Calu3 (cell line): ENCODE measurements at regions not wholly inside any gene's neighbourhood (a gene's known extent, or its start where the extent isn't known, plus 50 kb on each side); places are given as distances from the start of the nearest gene placed in this dataset.

ENCODE experiments used
- BruUV-seq: library from RNA; stranded (reverse); fragments of 400-500 nt; replicated peaks from 2 replicates; lab custom pipeline; 2021; lab: Mats Ljungman, UMichigan
- CTCF ChIA-PET: fragments of 300-600 bp; sonication (Branson Sonifier 250); formaldehyde crosslinking; loops from one replicate; lab custom pipeline; 2022; ENCODE audit warnings: antibody characterized with exemption; lab: Charles Lee
- DNase-seq: peaks from one replicate; pipeline ENCODE4 v3.0.0; 2022
- H3K27ac Mint-ChIP-seq: one replicate; pipeline ENCODE4 v1.8.0; 2022; ENCODE audit warnings: mixed read lengths; ENCODE audit not compliant: unreplicated experiment
- H3K27me3 Mint-ChIP-seq: one replicate; pipeline ENCODE4 v1.8.0; 2022; ENCODE audit warnings: mixed read lengths; ENCODE audit not compliant: unreplicated experiment
- H3K36me3 Mint-ChIP-seq: one replicate; pipeline ENCODE4 v1.8.0; 2022; ENCODE audit warnings: mild to moderate bottlenecking, moderate library complexity, mixed read lengths; ENCODE audit not compliant: insufficient read depth, unreplicated experiment
- H3K4me1 Mint-ChIP-seq: one replicate; pipeline ENCODE4 v1.8.0; 2022; ENCODE audit warnings: mild to moderate bottlenecking, low read depth, mixed read lengths; ENCODE audit not compliant: unreplicated experiment
- H3K4me3 Mint-ChIP-seq: one replicate; pipeline ENCODE4 v1.8.0; 2022; ENCODE audit warnings: mild to moderate bottlenecking, low read depth, moderate library complexity, mixed read lengths; ENCODE audit not compliant: unreplicated experiment
- H3K9me3 Mint-ChIP-seq: one replicate; pipeline ENCODE4 v1.8.0; 2022; ENCODE audit warnings: low read depth, mixed read lengths; ENCODE audit not compliant: unreplicated experiment
- CTCF ChIP-seq: fragments of 200-600 bp; IDR thresholded peaks from one replicate; pipeline ENCODE4 v1.8.0; 2022; ENCODE audit warnings: antibody characterized with exemption; ENCODE audit not compliant: unreplicated experiment
- intact Hi-C: fragments of 100-400 bp; cut with micrococcal nuclease; formaldehyde crosslinking; loops from one replicate; pipeline ENCODE4 v1.10.0; 2022; ENCODE audit not compliant: unreplicated experiment

GRCh38 chr16:82514262-82514661 lies 112.5 kb upstream of the CDH13 start:
- DNase-seq, result no peak
- Mint-ChIP-seq H3K27me3 (peaks cover 18% of the 10 kb centered on the region), H3K36me3 (no peaks in the 10 kb centered on the region), H3K4me3 (no peak overlapping the region), H3K9me3 (peaks cover 4% of the 10 kb centered on the region), H3K27ac (no peak overlapping the region), H3K4me1 (no peaks in the 10 kb centered on the region)
- CTCF ChIA-PET, result no interaction called here
- TF ChIP-seq CTCF, result no peak
- no TSS peak for BruUV-seq
- intact Hi-C loops, result no loop called here

DNA sequence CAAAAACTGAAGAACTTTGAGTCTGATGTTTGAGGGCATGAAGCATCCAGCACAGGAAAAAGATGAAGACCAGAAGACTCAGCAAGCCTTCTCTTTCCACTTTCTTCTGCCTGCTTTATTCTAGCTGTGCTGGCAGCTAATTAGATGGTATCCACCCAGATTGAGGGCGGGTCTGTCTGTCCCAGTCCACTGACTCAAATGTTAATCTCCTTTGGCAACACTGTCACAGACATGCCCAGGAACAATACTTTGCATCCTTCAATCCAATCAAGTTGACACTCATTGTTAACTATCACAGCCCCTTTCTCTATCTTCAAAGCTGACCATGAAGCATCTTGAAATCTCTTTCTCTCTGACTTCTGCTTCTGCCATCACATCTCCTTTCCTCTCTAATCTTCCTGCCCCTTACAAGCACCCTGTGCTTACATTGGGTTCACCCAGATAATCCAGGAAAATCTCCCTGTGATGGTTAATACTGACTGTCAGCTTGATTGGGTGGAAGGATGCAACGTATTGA lies 115.9 kb upstream of the CDH13 start:
- Mint-ChIP-seq H3K36me3 (no peaks in the 10 kb centered on the region), H3K9me3 (peaks cover 9% of the 10 kb centered on the region), H3K4me3 (no peak overlapping the region), H3K4me1 (no peaks in the 10 kb centered on the region), H3K27me3 (no peaks in the 10 kb centered on the region), H3K27ac (no peak overlapping the region)
- TF ChIP-seq CTCF, result no peak
- CTCF ChIA-PET, result no interaction called here
- no TSS peak for BruUV-seq
- DNase-seq, result no peak
- intact Hi-C loops, result no loop called here

DNA sequence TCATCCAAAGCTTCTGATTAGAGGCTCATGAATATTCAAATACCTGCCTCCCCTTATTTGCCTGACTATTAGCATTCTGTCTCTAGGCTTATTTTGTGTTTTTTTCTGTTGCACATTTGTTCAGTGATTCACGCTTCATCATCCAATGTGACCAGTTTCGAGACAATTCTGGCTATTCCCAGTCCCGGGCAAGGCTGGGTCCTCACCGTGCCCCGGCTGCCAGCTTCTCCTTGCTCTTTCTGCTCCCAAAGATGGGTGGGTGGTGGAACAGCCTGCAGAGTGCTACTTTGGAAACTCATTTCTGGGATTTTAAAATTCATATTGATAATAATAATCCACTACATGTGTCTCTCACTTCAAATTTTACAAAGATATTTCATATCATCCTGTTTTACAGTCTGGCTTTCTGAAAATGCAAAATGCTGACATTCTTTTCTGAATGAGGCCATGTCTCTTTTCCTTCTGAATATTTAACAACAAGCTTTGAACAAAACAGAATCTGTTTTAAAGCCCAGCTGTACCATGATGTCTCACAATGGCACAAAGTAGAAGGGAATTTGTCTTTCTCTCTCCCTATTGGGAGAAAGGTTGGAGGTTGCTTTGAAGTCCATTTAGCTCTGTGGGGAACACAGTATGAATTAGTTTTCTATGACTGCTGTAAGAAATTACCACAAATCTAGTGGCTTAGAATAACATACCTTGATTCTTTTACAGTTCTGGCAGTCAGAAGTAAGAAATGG lies 116.9 kb upstream of the CDH13 start:
- CTCF ChIA-PET, result no interaction called here
- no TSS peak for BruUV-seq
- Mint-ChIP-seq H3K4me3 (no peak overlapping the region), H3K4me1 (no peaks in the 10 kb centered on the region), H3K27me3 (no peaks in the 10 kb centered on the region), H3K9me3 (peaks cover 9% of the 10 kb centered on the region), H3K36me3 (no peaks in the 10 kb centered on the region), H3K27ac (no peak overlapping the region)
- intact Hi-C loops, result no loop called here
- no peak for TF ChIP-seq CTCF
- no peak for DNase-seq

GRCh38 chr16:82506692-82507670 lies 119.8 kb upstream of the CDH13 start:
- BruUV-seq, result no TSS peak
- no peak overlapping the region for H3K27ac Mint-ChIP-seq
- H3K4me1 Mint-ChIP-seq, result no peaks in the 10 kb centered on the region
- no peaks in the 10 kb centered on the region for H3K27me3 Mint-ChIP-seq
- no peak for TF ChIP-seq CTCF
- DNase-seq, result no peak
- H3K4me3 Mint-ChIP-seq, result no peak overlapping the region
- intact Hi-C loops, result no loop called here
- CTCF ChIA-PET, result no interaction called here
- no peaks in the 10 kb centered on the region for H3K36me3 Mint-ChIP-seq
- peaks cover 12% of the 10 kb centered on the region for H3K9me3 Mint-ChIP-seq
